Pancreas (tissue), 10 donors: ENCODE measurements at regions not wholly inside any gene's neighbourhood (a gene's known extent, or its start where the extent isn't known, plus 50 kb on each side); places are given as distances from the start of the nearest gene placed in this dataset.
A peak's percentile ranks its signal among the peaks of the same experiment; 100 is the strongest.

Experiments used
- ATAC-seq, 4 donors: fragments of 200-7000 bp; cut with Tn5 transposase; one replicate each; pipeline versions ENCODE4 v1.8.0 to v1.9.1; 2020; ENCODE audit warnings: mild to moderate bottlenecking in 4 of 4, moderate library complexity in 4 of 4
- DNase-seq, 6 donors: peaks; one replicate each; pipeline ENCODE4 v3.0.0-alpha.2; 2020
- FAIRE-seq: peaks from 2 replicates; lab custom pipeline; 2012; peaks lifted over from hg19 to GRCh38; lab: Jason Lieb, UNC
- H3K27ac ChIP-seq, 4 donors: fragments of 200-600 bp; sonication (generic); 1 replicate in 3 of 4; 2 replicates in 1 of 4; pipeline versions ENCODE4 v1.5.0 to v1.8.0; 2020
- H3K27me3 ChIP-seq, 4 donors: fragments of 200-600 bp; one replicate each; pipeline ENCODE4 v1.8.0; 2021
- H3K36me3 ChIP-seq, 3 donors: fragments of 200-600 bp; sonication (generic) in 1 of 3; one replicate each; pipeline versions ENCODE4 v1.5.0 to v1.8.0; 2020 to 2021
- H3K4me1 ChIP-seq, 3 donors: fragments of 200-600 bp; one replicate each; pipeline ENCODE4 v1.8.0; 2021
- H3K4me3 ChIP-seq, 4 donors: fragments of 200-600 bp; sonication (generic) in 2 of 4; one replicate each; pipeline versions ENCODE4 v1.5.0 to v1.8.0; 2020 to 2021
- H3K9me3 ChIP-seq, 4 donors: fragments of 200-600 bp; one replicate each; pipeline ENCODE4 v1.8.0; 2021
- WGBS, 2 donors: extraction: QIAGEN DNeasy Blood & Tissue Kit; methylation state at CpG; one replicate each; pipeline ENCODE4 v1.1.7; 2013; 5-methylcytosine and 5-hydroxymethylcytosine counted together
- intact Hi-C, 3 donors: fragments of 100-400 bp; cut with DNase I; formaldehyde crosslinking; loops; one replicate each; pipeline versions ENCODE4 v1.11.1 to v1.14.2; 2022
- TF ChIP-seq, protein P1 (sequence below), 4 donors: fragments of 200-600 bp; sonication (generic) in 3 of 4; IDR thresholded peaks; one replicate each; pipeline versions ENCODE4 v1.5.0 to v1.8.0; 2021; ENCODE audit warnings: antibody characterized with exemption in 4 of 4
- donor health status: healthy with polysubstance abuse.
- donor health status: DM: no; HTN: no; CAD: no; lungs with moderate emphysema.
- donor health status: DM: no; HTN: no; CAD: no.
- donor health status: control.
- donor health status: control.
- donor health status: Bipolar disorder and iron deficiency.
- donor health status: DM: yes; HTN: yes; CAD: no.
- donor health status: DM: no; HTN: no; CAD: no.
- donor health status: DM: no; HTN: no; CAD: no.
- donor health status: DM: yes; HTN: yes; CAD: no.

DNA sequence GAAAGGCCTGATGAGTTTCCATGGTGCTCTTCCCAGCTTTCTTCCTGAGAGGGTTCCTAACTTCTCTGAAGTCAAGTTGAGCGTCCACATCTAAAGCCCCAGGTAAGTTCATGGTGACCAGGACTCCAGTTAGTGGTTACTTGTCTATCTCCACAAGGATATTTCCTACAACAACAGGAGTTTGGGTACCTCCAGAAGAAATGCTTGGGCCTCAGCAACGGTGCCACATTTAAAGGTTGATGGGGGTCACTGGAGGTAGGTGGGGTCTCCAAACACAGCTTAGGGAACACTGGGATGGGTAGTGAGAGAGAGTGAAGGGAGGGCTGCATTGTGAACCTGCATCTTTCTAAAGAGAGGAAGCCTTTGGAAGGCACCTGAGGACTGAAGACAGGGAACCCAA lies 123.4 kb downstream of the BOD1 start:
- intact Hi-C loops: no loop called here
- ATAC-seq: no peak
- no peak overlapping the region for H3K27ac ChIP-seq
- TF ChIP-seq, protein P1, sequence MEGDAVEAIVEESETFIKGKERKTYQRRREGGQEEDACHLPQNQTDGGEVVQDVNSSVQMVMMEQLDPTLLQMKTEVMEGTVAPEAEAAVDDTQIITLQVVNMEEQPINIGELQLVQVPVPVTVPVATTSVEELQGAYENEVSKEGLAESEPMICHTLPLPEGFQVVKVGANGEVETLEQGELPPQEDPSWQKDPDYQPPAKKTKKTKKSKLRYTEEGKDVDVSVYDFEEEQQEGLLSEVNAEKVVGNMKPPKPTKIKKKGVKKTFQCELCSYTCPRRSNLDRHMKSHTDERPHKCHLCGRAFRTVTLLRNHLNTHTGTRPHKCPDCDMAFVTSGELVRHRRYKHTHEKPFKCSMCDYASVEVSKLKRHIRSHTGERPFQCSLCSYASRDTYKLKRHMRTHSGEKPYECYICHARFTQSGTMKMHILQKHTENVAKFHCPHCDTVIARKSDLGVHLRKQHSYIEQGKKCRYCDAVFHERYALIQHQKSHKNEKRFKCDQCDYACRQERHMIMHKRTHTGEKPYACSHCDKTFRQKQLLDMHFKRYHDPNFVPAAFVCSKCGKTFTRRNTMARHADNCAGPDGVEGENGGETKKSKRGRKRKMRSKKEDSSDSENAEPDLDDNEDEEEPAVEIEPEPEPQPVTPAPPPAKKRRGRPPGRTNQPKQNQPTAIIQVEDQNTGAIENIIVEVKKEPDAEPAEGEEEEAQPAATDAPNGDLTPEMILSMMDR (IDR thresholded peaks at IDR 0.05): no peak
- no peaks in the 10 kb centered on the region for H3K27me3 ChIP-seq
- no peaks in the 10 kb centered on the region for H3K9me3 ChIP-seq
- H3K4me3 ChIP-seq: no peak overlapping the region
- FAIRE-seq: no peak
- no peaks in the 10 kb centered on the region for H3K36me3 ChIP-seq
- 70 to 90% methylated on average over 2 of the region's 2 CpGs for WGBS, 2 donors
- no peak for DNase-seq
- H3K4me1 ChIP-seq: peaks cover 21 to 24% (median 24%) of the 10 kb centered on the region in 3 donors

DNA sequence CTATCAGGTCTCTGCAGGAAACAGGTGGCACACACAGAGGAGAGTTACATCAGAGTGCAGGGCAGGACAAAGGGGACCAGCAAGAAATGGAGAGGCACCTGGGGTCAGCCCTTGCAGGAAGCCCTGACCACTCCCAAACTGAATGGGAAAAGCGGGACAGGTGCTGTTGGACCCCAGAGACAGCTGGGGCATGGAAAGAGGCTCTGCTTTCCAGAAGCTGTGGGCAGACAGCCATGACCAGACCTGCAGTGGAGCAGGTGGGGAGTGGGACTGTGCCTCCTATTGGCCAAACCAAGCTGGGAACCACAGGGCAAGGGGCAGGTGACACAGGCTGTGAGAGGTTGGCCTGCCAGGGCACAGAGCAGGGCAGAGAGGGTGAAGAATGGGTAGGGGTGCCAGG lies 125.8 kb downstream of the BOD1 start:
- FAIRE-seq (no peak), DNase-seq (peak in 1 of 6 donors; percentile 38), ATAC-seq (peak in 2 of 4 donors; percentile 35 to 70)
- intact Hi-C loops: no loop called here
- Histone ChIP-seq H3K36me3 (no peaks in the 10 kb centered on the region), H3K27ac (no peak overlapping the region), H3K9me3 (no peaks in the 10 kb centered on the region), H3K4me1 (peaks cover 3 to 4% (median 4%) of the 10 kb centered on the region in 3 donors), H3K27me3 (no peaks in the 10 kb centered on the region), H3K4me3 (no peak overlapping the region)
- WGBS, 2 donors: 86 to 88% methylated on average over 1 of the region's 1 CpG
- TF ChIP-seq, protein P1 (IDR thresholded peaks at IDR 0.05): no peak

DNA sequence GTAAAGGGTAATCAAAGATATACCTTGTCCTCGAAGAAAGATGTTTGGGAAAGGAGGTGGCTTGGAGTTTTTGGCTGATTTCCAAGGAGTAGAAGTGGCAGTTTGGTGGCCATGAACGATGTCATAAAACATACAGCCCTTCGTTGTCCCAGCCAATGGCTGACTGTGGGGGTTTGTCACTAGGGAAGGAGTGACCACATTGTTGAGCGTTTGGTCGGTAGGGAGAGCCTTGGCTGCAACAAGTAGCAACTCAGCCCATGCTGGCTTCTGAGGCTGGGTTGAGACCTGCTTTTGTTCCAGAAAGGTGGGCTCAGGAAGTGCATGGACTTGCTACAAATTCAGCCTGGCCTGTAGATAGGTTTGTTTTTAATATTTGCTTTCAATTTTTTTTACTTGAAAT lies 128.3 kb downstream of the BOD1 start:
- intact Hi-C loops: no loop called here
- Histone ChIP-seq H3K27me3 (no peaks in the 10 kb centered on the region), H3K9me3 (no peaks in the 10 kb centered on the region), H3K36me3 (no peaks in the 10 kb centered on the region), H3K27ac (no peak overlapping the region), H3K4me1 (no peaks in the 10 kb centered on the region), H3K4me3 (no peak overlapping the region)
- DNase-seq: no peak
- 46 to 48% methylated on average over 5 of the region's 5 CpGs for WGBS, 2 donors
- ATAC-seq: no peak
- TF ChIP-seq, protein P1 (IDR thresholded peaks at IDR 0.05): no peak
- no peak for FAIRE-seq

DNA sequence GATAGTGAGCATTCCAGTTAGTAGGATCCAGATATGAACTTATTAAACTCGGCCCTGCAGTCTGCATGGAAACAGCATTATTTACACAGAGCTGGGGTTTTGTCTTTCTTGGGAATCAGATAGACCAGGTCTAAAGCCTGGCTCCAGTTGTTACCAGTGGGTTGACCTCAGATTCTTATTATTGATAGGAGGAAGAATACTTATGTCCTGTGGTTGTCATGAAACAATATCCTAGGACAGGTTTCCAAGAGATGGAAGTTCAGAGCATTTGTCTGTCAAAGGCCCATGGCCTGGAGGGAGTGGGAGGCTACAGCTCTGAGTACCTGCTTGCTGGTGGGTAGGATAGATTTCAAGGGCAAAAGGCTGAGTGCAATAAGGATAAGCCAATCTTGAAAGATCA lies 129.2 kb downstream of the BOD1 start:
- TF ChIP-seq, protein P1 (IDR thresholded peaks at IDR 0.05): no peak
- intact Hi-C loops: no loop called here
- Histone ChIP-seq H3K27ac (no peak overlapping the region), H3K9me3 (no peaks in the 10 kb centered on the region), H3K4me1 (no peaks in the 10 kb centered on the region), H3K27me3 (no peaks in the 10 kb centered on the region), H3K4me3 (no peak overlapping the region), H3K36me3 (no peaks in the 10 kb centered on the region)
- WGBS, 2 donors: 62 to 72% methylated on average over 1 of the region's 1 CpG
- DNase-seq (no peak), FAIRE-seq (no peak), ATAC-seq (no peak)

DNA sequence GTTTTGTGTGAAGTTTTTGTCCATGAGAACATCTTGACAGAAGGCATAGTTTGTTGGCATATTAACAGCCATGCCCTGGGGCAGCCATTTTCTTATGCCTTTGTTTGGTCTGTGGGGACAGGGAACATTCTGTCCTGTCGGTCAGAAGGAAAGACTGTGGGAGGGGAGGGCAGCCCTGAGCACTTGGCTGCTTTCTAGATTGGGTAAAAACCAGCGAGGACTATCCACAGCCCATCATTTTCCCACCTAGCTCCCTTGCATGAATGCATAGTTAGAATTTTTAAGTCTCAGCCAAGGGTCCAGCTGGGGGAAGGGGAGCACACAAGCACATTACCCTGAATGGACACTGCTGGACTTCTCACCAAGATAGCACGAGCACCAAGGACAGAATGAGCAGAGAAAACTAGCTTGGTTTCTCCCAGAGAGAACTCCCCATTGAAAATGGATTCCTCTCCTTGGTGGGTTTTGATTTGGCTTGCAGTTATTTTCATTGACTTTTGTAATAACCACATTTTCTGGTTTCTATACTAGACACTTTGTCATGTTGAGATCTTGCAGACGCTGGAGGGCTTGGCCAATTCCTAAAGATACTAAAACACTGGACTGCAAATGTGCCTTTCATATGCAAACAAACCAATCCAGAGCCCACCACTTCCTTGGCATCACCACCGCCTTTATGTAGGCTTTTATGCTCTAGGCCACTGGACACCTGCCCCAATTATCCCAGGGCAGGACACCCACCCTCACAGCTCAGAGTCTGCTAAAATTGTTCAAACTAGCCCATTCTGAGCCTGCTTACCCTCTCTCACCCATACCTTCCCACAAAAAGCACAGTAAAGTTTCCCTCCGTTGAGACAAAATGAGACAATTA lies 129.9 kb downstream of the BOD1 start:
- intact Hi-C loops: no loop called here
- Histone ChIP-seq H3K4me1 (no peaks in the 10 kb centered on the region), H3K36me3 (no peaks in the 10 kb centered on the region), H3K27ac (no peak overlapping the region), H3K4me3 (no peak overlapping the region), H3K27me3 (no peaks in the 10 kb centered on the region), H3K9me3 (no peaks in the 10 kb centered on the region)
- WGBS, 2 donors: 61 to 67% methylated on average over 6 of the region's 6 CpGs
- TF ChIP-seq, protein P1 (IDR thresholded peaks at IDR 0.05): no peak
- DNase-seq (no peak), ATAC-seq (no peak), FAIRE-seq (no peak)
